ENCODE measurements at regions not wholly inside any gene's neighbourhood (a gene's known extent, or its start where the extent isn't known, plus 50 kb on each side); places are given as distances from the start of the nearest gene placed in this dataset.

DNA sequence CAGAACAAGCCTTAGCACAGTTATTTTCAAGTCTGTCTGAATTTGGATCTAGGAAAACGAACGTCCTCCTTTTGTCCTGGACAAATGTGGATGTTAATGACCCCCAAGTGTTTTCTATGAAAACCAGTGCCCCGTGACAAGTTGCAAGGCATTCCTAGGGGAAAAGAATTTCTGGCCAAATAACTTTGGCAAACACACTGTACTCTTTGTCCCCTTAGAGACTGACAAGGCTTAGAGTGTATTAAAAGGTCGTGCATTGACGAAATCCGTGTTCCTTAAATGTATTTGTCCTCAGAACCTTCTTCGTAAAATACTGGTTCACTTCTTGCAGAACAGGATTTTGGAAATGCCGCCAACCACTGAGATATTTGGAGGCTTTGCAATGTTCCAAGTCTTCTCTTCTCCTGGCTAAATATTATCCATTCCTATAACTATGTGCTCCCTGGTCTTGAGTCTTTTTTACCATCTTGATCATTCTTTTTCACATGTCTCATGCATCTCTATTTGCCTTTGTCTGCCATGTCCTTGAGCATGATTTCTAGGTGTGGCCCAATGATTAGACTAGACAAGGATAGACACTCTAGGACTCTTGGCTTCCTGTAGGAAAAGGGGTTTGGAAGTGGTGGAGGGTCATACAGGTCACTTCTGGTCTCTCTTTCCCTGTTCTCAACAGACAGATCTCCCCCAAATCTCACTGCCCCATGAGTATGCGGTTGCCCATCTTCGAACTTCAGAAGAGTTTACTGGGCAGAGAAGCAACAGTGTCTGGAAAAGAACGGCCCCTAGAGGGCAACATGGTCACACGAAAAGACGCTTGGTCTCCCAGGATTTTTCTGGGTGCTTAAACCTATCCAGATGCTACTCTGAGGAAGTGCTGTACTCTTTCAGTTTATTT lies 117.5 kb downstream of the EDEM1 start:
- TF ChIP-seq, protein P1, sequence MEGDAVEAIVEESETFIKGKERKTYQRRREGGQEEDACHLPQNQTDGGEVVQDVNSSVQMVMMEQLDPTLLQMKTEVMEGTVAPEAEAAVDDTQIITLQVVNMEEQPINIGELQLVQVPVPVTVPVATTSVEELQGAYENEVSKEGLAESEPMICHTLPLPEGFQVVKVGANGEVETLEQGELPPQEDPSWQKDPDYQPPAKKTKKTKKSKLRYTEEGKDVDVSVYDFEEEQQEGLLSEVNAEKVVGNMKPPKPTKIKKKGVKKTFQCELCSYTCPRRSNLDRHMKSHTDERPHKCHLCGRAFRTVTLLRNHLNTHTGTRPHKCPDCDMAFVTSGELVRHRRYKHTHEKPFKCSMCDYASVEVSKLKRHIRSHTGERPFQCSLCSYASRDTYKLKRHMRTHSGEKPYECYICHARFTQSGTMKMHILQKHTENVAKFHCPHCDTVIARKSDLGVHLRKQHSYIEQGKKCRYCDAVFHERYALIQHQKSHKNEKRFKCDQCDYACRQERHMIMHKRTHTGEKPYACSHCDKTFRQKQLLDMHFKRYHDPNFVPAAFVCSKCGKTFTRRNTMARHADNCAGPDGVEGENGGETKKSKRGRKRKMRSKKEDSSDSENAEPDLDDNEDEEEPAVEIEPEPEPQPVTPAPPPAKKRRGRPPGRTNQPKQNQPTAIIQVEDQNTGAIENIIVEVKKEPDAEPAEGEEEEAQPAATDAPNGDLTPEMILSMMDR (IDR thresholded peaks at IDR 0.05): peak; percentile 24 to 60 (median 45)
- no peak for TF ChIP-seq POLR2A (IDR thresholded peaks at IDR 0.05)

Data from testis (tissue), 2 donors.